NT2/D1 (cell line): ENCODE measurements at regions not wholly inside any gene's neighbourhood (a gene's known extent, or its start where the extent isn't known, plus 50 kb on each side); places are given as distances from the start of the nearest gene placed in this dataset.
"Not testable (repeated sequence)": the region's sequence is repeated elsewhere in the genome, so short reads cannot be mapped to it uniquely, and the experiment has no call there.

Experiments used
- DNase-seq: peaks from one replicate; pipeline ENCODE4 v3.0.0-alpha.2; 2011; ENCODE audit warnings: low read depth, low spot score
- H3K27me3 ChIP-seq: 2 replicates; pipeline ENCODE4 v1.6.0; 2011; ENCODE audit warnings: mild to moderate bottlenecking; ENCODE audit not compliant: insufficient read length, insufficient read depth
- H3K36me3 ChIP-seq: 2 replicates; pipeline ENCODE4 v1.6.1; 2011; ENCODE audit warnings: mild to moderate bottlenecking, low read length, mixed read lengths; ENCODE audit not compliant: insufficient read depth, insufficient read length
- H3K4me1 ChIP-seq: 2 replicates; pipeline ENCODE4 v1.5.1; 2011; ENCODE audit not compliant: insufficient read depth, insufficient read length
- H3K4me3 ChIP-seq: 2 replicates; pipeline ENCODE4 v1.5.1; 2011; ENCODE audit warnings: low read depth; ENCODE audit not compliant: insufficient read length
- H3K9ac ChIP-seq: 2 replicates; pipeline ENCODE4 v1.6.0; 2011; ENCODE audit warnings: low read depth; ENCODE audit not compliant: insufficient read length
- H3K9me3 ChIP-seq: 2 replicates; pipeline ENCODE4 v1.5.1; 2011; ENCODE audit warnings: mild to moderate bottlenecking, low read length; ENCODE audit not compliant: insufficient read depth
- SUZ12 ChIP-seq: IDR thresholded peaks from 2 replicates; pipeline ENCODE4 v1.6.1; 2011; ENCODE audit not compliant: insufficient read length, insufficient read depth; ENCODE audit errors: extremely low read depth
- YY1 ChIP-seq: IDR thresholded peaks from 2 replicates; pipeline ENCODE4 v1.6.1; 2011; ENCODE audit not compliant: insufficient read length, insufficient read depth
- ZNF274 ChIP-seq: IDR thresholded peaks from 2 replicates; pipeline ENCODE4 v1.6.1; 2011; ENCODE audit warnings: mild to moderate bottlenecking, low read depth, low read length

- H3K27me3 ChIP-seq, result no peaks in the 10 kb centered on the region
- TF ChIP-seq SUZ12 (no peak), YY1 (no peak), ZNF274 (no peak)
- H3K9ac ChIP-seq, result no peak overlapping the region
- DNase-seq, result no peak
- no peaks in the 10 kb centered on the region for H3K36me3 ChIP-seq
- no peaks in the 10 kb centered on the region for H3K4me1 ChIP-seq
- no peaks in the 10 kb centered on the region for H3K9me3 ChIP-seq
- no peak overlapping the region for H3K4me3 ChIP-seq
These were observed 353.7 kb upstream of the SGO1 start for GRCh38 chr3:20539666-20540065.

GRCh38 chr3:20537234-20537633 is 351.2 kb upstream of the SGO1 start:
- Histone ChIP-seq H3K4me1 (no peaks in the 10 kb centered on the region), H3K36me3 (no peaks in the 10 kb centered on the region), H3K9ac (no peak overlapping the region), H3K9me3 (no peaks in the 10 kb centered on the region), H3K27me3 (no peaks in the 10 kb centered on the region), H3K4me3 (no peak overlapping the region)
- no peak for DNase-seq
- TF ChIP-seq YY1 (no peak), ZNF274 (no peak), SUZ12 (no peak)

GRCh38 chr3:20529911-20530310 is 343.9 kb upstream of the SGO1 start:
- H3K27me3 ChIP-seq, result no peaks in the 10 kb centered on the region
- no peaks in the 10 kb centered on the region for H3K9me3 ChIP-seq
- DNase-seq, result no peak
- H3K4me3 ChIP-seq, result no peak overlapping the region
- H3K4me1 ChIP-seq, result no peaks in the 10 kb centered on the region
- no peaks in the 10 kb centered on the region for H3K36me3 ChIP-seq
- TF ChIP-seq ZNF274, result no peak
- no peak for TF ChIP-seq YY1
- TF ChIP-seq SUZ12, result no peak
- no peak overlapping the region for H3K9ac ChIP-seq

GRCh38 chr3:20528180-20528770 is 342.3 kb upstream of the SGO1 start:
- Histone ChIP-seq H3K27me3 (no peaks in the 10 kb centered on the region), H3K36me3 (no peaks in the 10 kb centered on the region), H3K4me3 (no peak overlapping the region), H3K9me3 (no peaks in the 10 kb centered on the region), H3K9ac (no peak overlapping the region), H3K4me1 (no peaks in the 10 kb centered on the region)
- TF ChIP-seq ZNF274 (no peak), SUZ12 (no peak), YY1 (no peak)
- no peak for DNase-seq

GRCh38 chr3:20527368-20527767 is 341.4 kb upstream of the SGO1 start:
- TF ChIP-seq ZNF274 (no peak), SUZ12 (no peak), YY1 (no peak)
- no peaks in the 10 kb centered on the region for H3K27me3 ChIP-seq
- H3K36me3 ChIP-seq, result no peaks in the 10 kb centered on the region
- H3K4me3 ChIP-seq, result no peak overlapping the region
- H3K4me1 ChIP-seq, result no peaks in the 10 kb centered on the region
- no peaks in the 10 kb centered on the region for H3K9me3 ChIP-seq
- no peak for DNase-seq
- H3K9ac ChIP-seq, result no peak overlapping the region

GRCh38 chr3:20524328-20524727 is 338.3 kb upstream of the SGO1 start:
- H3K36me3 ChIP-seq, result no peaks in the 10 kb centered on the region
- H3K9me3 ChIP-seq, result no peaks in the 10 kb centered on the region
- DNase-seq, result no peak
- no peak overlapping the region for H3K4me3 ChIP-seq
- H3K4me1 ChIP-seq, result no peaks in the 10 kb centered on the region
- H3K27me3 ChIP-seq, result no peaks in the 10 kb centered on the region
- TF ChIP-seq YY1 (no peak), ZNF274 (no peak)
- no peak overlapping the region for H3K9ac ChIP-seq

GRCh38 chr3:20523293-20523692 is 337.3 kb upstream of the SGO1 start:
- no peaks in the 10 kb centered on the region for H3K36me3 ChIP-seq
- no peaks in the 10 kb centered on the region for H3K4me1 ChIP-seq
- H3K27me3 ChIP-seq, result no peaks in the 10 kb centered on the region
- H3K9ac ChIP-seq, result no peak overlapping the region
- TF ChIP-seq ZNF274, result no peak
- no peak for TF ChIP-seq YY1
- H3K4me3 ChIP-seq, result no peak overlapping the region
- no peaks in the 10 kb centered on the region for H3K9me3 ChIP-seq
- no peak for DNase-seq

GRCh38 chr3:20517316-20517715 is 331.3 kb upstream of the SGO1 start:
- H3K9ac ChIP-seq, H3K27me3 ChIP-seq, DNase-seq, H3K36me3 ChIP-seq, H3K4me3 ChIP-seq, H3K9me3 ChIP-seq, H3K4me1 ChIP-seq: not testable (repeated sequence)
